NCI-H1092 (cell line): ENCODE measurements at regions not wholly inside any gene's neighbourhood (a gene's known extent, or its start where the extent isn't known, plus 50 kb on each side); places are given as distances from the start of the nearest gene placed in this dataset.

Experiments
- DNase-seq: peaks from one replicate; lab custom pipeline; 2025; lab: John Stamatoyannopoulos, UW

GRCh38 chr5:38099205-38100168 is 158.9 kb upstream of the EGFLAM start:
- DNase-seq = no peak

GRCh38 chr5:38094889-38095288 is 163.5 kb upstream of the EGFLAM start:
- DNase-seq = no peak

GRCh38 chr5:38093855-38094254 is 164.5 kb upstream of the EGFLAM start:
- no peak for DNase-seq

- no peak for DNase-seq
Observed at GRCh38 chr5:38086777-38087176, 171.6 kb upstream of the EGFLAM start.

GRCh38 chr5:38079620-38080402 is 178.5 kb upstream of the EGFLAM start:
- no peak for DNase-seq

- DNase-seq = no peak
Observed at GRCh38 chr5:38078161-38078560, 180.2 kb upstream of the EGFLAM start.

GRCh38 chr5:38077652-38078051 is 180.7 kb upstream of the EGFLAM start:
- no peak for DNase-seq

- no peak for DNase-seq
Observed at GRCh38 chr5:38071831-38072694, 186.3 kb upstream of the EGFLAM start.

- DNase-seq = no peak
Observed at GRCh38 chr5:38070304-38070950, 187.9 kb upstream of the EGFLAM start.

- DNase-seq = no peak
Observed at GRCh38 chr5:38069360-38069759, 189.0 kb upstream of the EGFLAM start.

- DNase-seq = no peak
Observed at GRCh38 chr5:38060354-38060753, 198.0 kb upstream of the EGFLAM start.

GRCh38 chr5:38059876-38060275 is 198.5 kb upstream of the EGFLAM start:
- no peak for DNase-seq

- no peak for DNase-seq
Observed at GRCh38 chr5:38051711-38052511, 206.4 kb upstream of the EGFLAM start.

GRCh38 chr5:38048400-38048799 is 208.6 kb upstream of the GDNF start:
- no peak for DNase-seq

GRCh38 chr5:38046103-38046502 is 206.3 kb upstream of the GDNF start:
- DNase-seq = no peak

- DNase-seq = no peak
Observed at GRCh38 chr5:38045446-38045845, 205.6 kb upstream of the GDNF start.

GRCh38 chr5:38039826-38040225 is 200.0 kb upstream of the GDNF start:
- no peak for DNase-seq

- DNase-seq = no peak
Observed at GRCh38 chr5:38039091-38039490, 199.2 kb upstream of the GDNF start.

- no peak for DNase-seq
Observed at GRCh38 chr5:38036765-38037164, 196.9 kb upstream of the GDNF start.

GRCh38 chr5:38032149-38032548 is 192.3 kb upstream of the GDNF start:
- no peak for DNase-seq

- DNase-seq = no peak
Observed at GRCh38 chr5:38031304-38031703, 191.5 kb upstream of the GDNF start.
